ENCODE measurements at regions not wholly inside any gene's neighbourhood (a gene's known extent, or its start where the extent isn't known, plus 50 kb on each side); places are given as distances from the start of the nearest gene placed in this dataset.

DNA sequence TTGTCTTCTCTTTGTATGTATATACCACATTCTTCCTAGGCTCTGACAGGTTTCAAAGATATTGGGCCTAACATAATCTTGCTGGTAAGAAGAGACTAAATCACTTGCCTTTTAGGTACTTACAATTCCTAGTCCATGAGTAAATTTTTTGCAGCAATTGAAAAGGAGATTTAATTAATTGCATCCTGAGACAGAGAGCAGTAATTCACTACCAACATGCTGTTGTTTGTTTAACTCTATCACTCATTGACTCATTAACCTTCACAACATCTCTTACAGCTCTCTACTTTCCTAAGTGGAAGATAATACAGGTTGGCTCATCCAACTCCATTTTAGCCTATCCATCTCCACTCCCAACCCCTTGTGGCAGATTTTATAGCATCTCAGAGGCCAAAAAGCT is 280.4 kb downstream of the ALDH8A1 start:
- Mint-ChIP-seq H3K27me3 (no peaks in the 10 kb centered on the region), H3K4me3 (no peak overlapping the region), H3K36me3 (ENCODE audit: low read depth) (no peaks in the 10 kb centered on the region), H3K27ac (no peak overlapping the region), H3K9me3 (no peaks in the 10 kb centered on the region), H3K4me1 (no peaks in the 10 kb centered on the region)
- ATAC-seq (ENCODE audit: low read depth) = no peak
- TF ChIP-seq, protein P1, sequence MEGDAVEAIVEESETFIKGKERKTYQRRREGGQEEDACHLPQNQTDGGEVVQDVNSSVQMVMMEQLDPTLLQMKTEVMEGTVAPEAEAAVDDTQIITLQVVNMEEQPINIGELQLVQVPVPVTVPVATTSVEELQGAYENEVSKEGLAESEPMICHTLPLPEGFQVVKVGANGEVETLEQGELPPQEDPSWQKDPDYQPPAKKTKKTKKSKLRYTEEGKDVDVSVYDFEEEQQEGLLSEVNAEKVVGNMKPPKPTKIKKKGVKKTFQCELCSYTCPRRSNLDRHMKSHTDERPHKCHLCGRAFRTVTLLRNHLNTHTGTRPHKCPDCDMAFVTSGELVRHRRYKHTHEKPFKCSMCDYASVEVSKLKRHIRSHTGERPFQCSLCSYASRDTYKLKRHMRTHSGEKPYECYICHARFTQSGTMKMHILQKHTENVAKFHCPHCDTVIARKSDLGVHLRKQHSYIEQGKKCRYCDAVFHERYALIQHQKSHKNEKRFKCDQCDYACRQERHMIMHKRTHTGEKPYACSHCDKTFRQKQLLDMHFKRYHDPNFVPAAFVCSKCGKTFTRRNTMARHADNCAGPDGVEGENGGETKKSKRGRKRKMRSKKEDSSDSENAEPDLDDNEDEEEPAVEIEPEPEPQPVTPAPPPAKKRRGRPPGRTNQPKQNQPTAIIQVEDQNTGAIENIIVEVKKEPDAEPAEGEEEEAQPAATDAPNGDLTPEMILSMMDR (IDR thresholded peaks at IDR 0.05) = no peak
- POLR2A ChIA-PET = no interaction called here
- CTCF ChIA-PET = no interaction called here
- intact Hi-C loops (cut with micrococcal nuclease) = no loop called here
- no peak for DNase-seq

DNA sequence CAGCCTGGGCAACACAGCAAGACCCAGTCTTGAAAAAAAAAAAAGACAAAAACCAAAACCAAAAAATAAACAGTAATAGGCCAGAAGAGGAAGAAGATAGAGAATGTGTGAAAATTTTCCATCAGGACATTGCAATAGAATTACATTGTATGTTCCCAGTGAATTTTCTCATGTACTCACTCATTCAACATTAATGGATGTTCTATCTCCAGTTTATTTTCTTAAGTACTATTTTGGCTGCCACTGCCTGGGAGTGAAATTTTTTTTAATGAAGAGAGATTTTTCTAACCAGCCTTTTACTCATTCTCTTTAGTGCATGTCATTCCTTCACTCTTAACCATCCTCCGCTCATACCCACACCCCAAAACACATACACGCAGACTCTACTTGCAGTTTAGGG is 282.8 kb downstream of the ALDH8A1 start:
- no peaks in the 10 kb centered on the region for H3K9me3 Mint-ChIP-seq
- no peaks in the 10 kb centered on the region for H3K4me1 Mint-ChIP-seq
- H3K27me3 Mint-ChIP-seq = no peaks in the 10 kb centered on the region
- intact Hi-C loops (cut with micrococcal nuclease) = no loop called here
- TF ChIP-seq, protein P1 (IDR thresholded peaks at IDR 0.05) = no peak
- no peak overlapping the region for H3K27ac Mint-ChIP-seq
- ATAC-seq (ENCODE audit: low read depth) (no peak), DNase-seq (no peak)
- H3K4me3 Mint-ChIP-seq = no peak overlapping the region
- H3K36me3 Mint-ChIP-seq (ENCODE audit: low read depth) = no peaks in the 10 kb centered on the region
- ChIA-PET POLR2A (no interaction called here), CTCF (no interaction called here)

DNA sequence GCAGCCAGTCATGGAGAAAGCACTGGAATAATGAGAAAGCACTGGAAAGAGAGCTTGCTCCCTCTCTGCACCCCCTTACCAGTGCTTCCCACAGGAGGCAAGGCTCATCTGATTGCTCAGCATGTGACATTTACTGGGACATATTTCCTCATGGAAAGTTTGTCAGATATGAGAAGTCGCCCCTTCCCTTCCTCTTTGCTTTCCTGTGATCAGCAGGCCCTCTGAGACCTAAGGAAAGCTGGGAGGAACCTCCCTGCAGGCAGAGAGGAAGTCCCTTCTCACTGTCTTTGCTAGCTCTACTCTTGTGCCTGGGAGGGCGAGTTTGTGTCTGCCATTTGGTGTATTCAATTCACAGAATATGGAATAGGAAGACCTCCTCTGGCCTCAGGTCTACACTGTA is 283.8 kb downstream of the ALDH8A1 start:
- ChIA-PET CTCF (no interaction called here), POLR2A (no interaction called here)
- Mint-ChIP-seq H3K4me1 (no peaks in the 10 kb centered on the region), H3K27ac (no peak overlapping the region), H3K9me3 (no peaks in the 10 kb centered on the region), H3K27me3 (no peaks in the 10 kb centered on the region), H3K36me3 (ENCODE audit: low read depth) (no peaks in the 10 kb centered on the region), H3K4me3 (no peak overlapping the region)
- intact Hi-C loops (cut with micrococcal nuclease) = no loop called here
- no peak for ATAC-seq (ENCODE audit: low read depth)
- TF ChIP-seq, protein P1 (IDR thresholded peaks at IDR 0.05) = no peak
- DNase-seq = no peak

DNA sequence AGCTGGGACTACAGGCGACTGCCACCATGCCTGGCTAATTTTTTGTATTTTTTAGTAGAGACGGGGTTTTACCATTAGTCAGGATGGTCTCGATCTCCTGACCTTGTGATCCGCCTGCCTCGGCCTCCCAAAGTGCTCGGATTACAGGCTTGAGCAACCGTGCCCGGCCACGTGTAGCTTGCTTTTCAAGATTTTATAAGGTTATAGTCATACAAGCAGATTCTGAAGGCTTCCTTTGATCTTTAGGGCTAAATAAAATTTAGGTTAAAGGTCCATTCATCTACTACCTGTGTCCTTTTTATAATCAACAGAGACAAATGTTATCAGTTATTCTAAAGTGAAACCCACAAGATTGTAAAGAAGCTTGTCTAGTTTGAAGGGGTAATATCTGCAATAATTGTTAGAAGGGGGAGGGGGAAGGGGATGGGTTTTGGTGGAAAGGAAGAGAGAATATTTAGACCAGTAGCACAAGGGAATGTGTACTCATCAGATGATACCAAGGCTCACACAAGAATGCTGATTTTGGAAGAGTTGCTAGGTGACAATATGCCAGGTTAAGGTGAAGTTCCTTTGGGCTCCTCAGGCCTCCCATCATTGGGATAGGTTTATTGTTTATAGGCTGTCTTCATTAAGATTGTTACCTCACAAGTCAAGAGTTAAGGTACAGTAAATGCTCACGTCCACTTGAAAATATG is 284.7 kb downstream of the ALDH8A1 start:
- ATAC-seq (ENCODE audit: low read depth) (no peak), DNase-seq (no peak)
- Mint-ChIP-seq H3K27ac (no peak overlapping the region), H3K4me3 (no peak overlapping the region), H3K27me3 (no peaks in the 10 kb centered on the region), H3K36me3 (ENCODE audit: low read depth) (no peaks in the 10 kb centered on the region), H3K9me3 (no peaks in the 10 kb centered on the region), H3K4me1 (no peaks in the 10 kb centered on the region)
- ChIA-PET POLR2A (no interaction called here), CTCF (no interaction called here)
- intact Hi-C loops (cut with micrococcal nuclease) = no loop called here
- TF ChIP-seq, protein P1 (IDR thresholded peaks at IDR 0.05) = no peak

DNA sequence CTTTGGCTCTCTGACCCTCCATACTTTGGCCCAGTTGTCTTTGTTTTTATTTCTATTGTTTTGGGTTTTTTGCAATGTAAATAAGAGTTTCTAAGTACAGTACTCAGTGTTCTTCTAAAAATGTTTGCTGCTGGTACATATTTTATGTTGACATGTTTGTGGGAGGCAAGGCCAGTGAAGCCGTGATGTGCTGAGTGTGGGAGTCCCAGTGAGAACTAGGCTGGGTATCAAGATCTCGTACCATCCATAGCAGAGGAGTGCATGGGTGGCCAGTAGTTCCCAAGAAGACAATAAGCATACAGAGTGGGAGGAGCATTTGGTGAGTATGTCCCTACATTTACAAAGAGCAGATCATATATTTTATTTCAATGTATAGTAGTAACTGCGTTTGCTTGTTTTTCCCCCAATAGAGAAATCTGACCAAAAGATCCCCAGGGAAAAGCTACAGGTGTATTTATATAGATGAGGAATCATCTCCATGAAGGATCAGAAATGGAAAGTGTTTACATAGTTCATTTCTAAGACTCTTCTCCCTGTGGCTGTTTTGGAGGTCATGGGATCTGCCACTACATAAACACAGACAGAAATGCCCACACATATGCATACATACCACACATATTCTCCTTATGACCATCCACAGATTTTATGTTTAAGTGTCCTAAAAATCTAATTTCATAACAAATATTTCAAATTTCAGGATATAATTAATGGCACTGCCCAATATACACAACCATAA is 285.9 kb downstream of the ALDH8A1 start:
- ATAC-seq (ENCODE audit: low read depth) (no peak), DNase-seq (no peak)
- Mint-ChIP-seq H3K4me1 (no peaks in the 10 kb centered on the region), H3K36me3 (ENCODE audit: low read depth) (no peaks in the 10 kb centered on the region), H3K9me3 (no peaks in the 10 kb centered on the region), H3K27ac (no peak overlapping the region), H3K4me3 (no peak overlapping the region), H3K27me3 (no peaks in the 10 kb centered on the region)
- TF ChIP-seq, protein P1 (IDR thresholded peaks at IDR 0.05) = no peak
- intact Hi-C loops (cut with micrococcal nuclease) = no loop called here
- CTCF ChIA-PET = no interaction called here
- POLR2A ChIA-PET = no interaction called here
